ENCODE measurements at regions not wholly inside any gene's neighbourhood (a gene's known extent, or its start where the extent isn't known, plus 50 kb on each side); places are given as distances from the start of the nearest gene placed in this dataset.

DNA sequence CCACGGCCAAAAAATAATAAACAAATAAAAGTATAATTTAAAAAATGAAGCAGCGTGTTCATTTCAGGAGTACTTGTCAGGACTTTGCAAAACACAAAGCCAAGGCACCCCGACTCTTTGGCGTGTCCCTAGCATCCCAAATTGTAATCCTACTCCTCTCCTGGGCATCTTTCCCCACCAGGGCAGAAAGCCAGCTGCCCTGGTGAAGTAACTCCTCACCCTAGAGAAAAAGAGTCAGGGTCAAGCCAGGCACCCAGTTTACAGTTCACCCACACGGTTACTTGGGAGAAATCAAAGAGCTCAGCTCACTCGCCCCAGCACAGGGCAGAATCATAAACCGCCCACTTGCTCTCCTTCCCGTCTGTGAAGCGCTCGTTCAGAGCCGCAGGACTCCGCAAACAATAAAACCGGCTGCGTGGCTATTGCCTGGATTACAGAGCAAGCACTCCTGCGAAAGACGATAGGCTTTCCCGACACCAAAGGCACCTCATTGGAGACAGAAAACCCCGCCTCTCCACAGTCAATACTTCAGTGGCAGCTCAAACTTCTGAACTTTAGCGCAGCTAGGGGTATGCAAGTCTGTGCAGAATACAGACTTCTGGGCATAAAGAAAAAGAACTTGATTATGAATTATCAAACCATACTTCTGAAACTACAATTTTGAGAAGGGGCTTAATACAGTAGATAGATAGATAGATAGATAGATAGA lies 73.0 kb upstream of the NHSL1 start (continued):
- TF ChIP-seq ZNF596 (tag by site-specific recombination; IDR thresholded peaks at IDR 0.05) (peak; percentile 53), ZNF776 (tag by site-specific recombination; IDR thresholded peaks at IDR 0.05; ENCODE audit: borderline replicate concordance) (no peak), ZFP37 (tag by site-specific recombination; IDR thresholded peaks at IDR 0.05) (0 out of 2 replicates have a peak, but pooled peaks have one; percentile 16), SP7 (tag by site-specific recombination; IDR thresholded peaks at IDR 0.05) (peak; percentile 61; the same call in 1 of the 2 replicates), OSR2 (tag by site-specific recombination; IDR thresholded peaks at IDR 0.05) (peak; percentile 21; the same call in 1 of the 2 replicates), ZNF223 (tag by site-specific recombination; IDR thresholded peaks at IDR 0.05) (no peak)

DNA sequence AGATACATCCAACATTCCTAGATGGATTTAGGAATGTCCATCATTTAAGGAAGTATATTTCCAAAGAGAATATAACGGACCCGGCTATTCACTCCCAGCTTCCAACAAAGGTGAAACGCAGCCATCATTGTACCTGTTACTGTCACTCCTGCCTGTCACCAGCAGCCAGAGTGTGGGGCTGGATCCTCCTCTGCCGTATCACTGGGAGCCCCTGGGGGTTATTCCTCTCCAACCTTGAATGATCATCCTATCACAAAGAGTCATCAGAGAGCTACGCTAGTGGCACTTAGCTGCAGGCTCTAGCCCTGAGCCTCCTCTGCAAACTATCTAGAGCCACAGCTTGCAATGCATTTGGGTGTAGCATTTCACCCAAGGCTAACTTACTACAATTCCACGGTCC lies 73.6 kb upstream of the NHSL1 start:
- H3K4me3 ChIP-seq (ENCODE audit: low read depth, low read length): no peak overlapping the region
- ChIA-PET POLR2A (interaction anchor here (1.6 kb wide), 2 partner anchors 8 to 16 kb away, joined by 3 read pairs; no protein-coding TSS in a partner anchor), CTCF (interaction anchor here (0.9 to 4.8 kb wide), 3 partner anchors 18 to 193 kb away, joined by 3 to 40 read pairs (median 3); no protein-coding TSS in a partner anchor)
- TF ChIP-seq ZNF24 (tag by site-specific recombination; IDR thresholded peaks at IDR 0.05) (no peak), ZNF223 (tag by site-specific recombination; IDR thresholded peaks at IDR 0.05) (no peak), ZNF112 (tag by site-specific recombination; IDR thresholded peaks at IDR 0.05) (no peak), ZNF549 (tag by site-specific recombination; IDR thresholded peaks at IDR 0.05) (no peak), ZNF292 (tag by site-specific recombination; IDR thresholded peaks at IDR 0.05; ENCODE audit: borderline replicate concordance, low read depth) (no peak), ZNF658 (tag by site-specific recombination; IDR thresholded peaks at IDR 0.05) (no peak), KLF16 (tag by site-specific recombination; IDR thresholded peaks at IDR 0.05) (no peak), ZNF37A (tag by site-specific recombination; IDR thresholded peaks at IDR 0.05) (no peak), ZNF426 (tag by site-specific recombination; IDR thresholded peaks at IDR 0.05) (no peak), ZBTB20 (tag by site-specific recombination; IDR thresholded peaks at IDR 0.05) (0 out of 2 replicates have a peak, but pooled peaks have one; percentile 30)
- TF ChIP-seq, protein P1, sequence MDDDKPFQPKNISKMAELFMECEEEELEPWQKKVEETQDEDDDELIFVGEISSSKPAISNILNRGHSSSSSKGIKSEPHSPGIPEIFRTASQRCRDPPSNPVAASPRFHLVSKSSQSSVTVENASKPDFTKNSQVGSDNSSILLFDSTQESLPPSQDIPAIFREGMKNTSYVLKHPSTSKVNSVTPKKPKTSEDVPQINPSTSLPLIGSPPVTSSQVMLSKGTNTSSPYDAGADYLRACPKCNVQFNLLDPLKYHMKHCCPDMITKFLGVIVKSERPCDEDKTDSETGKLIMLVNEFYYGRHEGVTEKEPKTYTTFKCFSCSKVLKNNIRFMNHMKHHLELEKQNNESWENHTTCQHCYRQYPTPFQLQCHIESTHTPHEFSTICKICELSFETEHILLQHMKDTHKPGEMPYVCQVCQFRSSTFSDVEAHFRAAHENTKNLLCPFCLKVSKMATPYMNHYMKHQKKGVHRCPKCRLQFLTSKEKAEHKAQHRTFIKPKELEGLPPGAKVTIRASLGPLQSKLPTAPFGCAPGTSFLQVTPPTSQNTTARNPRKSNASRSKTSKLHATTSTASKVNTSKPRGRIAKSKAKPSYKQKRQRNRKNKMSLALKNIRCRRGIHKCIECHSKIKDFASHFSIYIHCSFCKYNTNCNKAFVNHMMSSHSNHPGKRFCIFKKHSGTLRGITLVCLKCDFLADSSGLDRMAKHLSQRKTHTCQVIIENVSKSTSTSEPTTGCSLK (tag by site-specific recombination; IDR thresholded peaks at IDR 0.05): no peak
- TF ChIP-seq, protein P2, sequence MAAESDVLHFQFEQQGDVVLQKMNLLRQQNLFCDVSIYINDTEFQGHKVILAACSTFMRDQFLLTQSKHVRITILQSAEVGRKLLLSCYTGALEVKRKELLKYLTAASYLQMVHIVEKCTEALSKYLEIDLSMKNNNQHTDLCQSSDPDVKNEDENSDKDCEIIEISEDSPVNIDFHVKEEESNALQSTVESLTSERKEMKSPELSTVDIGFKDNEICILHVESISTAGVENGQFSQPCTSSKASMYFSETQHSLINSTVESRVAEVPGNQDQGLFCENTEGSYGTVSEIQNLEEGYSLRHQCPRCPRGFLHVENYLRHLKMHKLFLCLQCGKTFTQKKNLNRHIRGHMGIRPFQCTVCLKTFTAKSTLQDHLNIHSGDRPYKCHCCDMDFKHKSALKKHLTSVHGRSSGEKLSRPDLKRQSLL (tag by site-specific recombination; IDR thresholded peaks at IDR 0.05): peak; percentile 48; the same call in 1 of the 2 replicates
- no peak overlapping the region for H3K27ac ChIP-seq (ENCODE audit: extremely low read depth, low read depth, low read length)
- H3K9me3 ChIP-seq (ENCODE audit: control insufficient read depth, insufficient read depth, low read depth, low read length): no peaks in the 10 kb centered on the region
- peaks cover 32% of the 10 kb centered on the region for H3K4me1 ChIP-seq (ENCODE audit: control insufficient read depth, insufficient read depth, low read length)
- no peaks in the 10 kb centered on the region for H3K36me3 ChIP-seq (ENCODE audit: control insufficient read depth in 2 of 2, insufficient read depth in 1 of 2, low read length in 2 of 2)

DNA sequence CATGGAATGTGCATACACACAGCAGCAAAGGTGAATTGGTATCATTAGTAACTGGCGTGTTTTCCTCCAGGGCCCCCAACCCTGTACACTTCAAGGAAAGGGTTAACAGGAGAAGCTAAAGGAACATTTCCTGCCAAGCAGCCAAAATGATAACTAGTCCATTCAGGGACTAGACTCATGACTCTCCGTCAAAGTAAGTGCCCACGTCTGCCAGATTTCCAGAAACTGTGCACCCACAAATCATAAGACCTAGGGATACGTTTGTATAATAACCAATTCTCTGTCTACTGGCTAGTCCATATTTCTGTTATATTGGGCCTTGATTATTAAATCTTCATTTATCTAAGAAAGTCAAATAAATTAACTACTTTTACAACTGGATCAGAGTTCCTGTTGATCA lies 76.0 kb upstream of the NHSL1 start:
- Histone ChIP-seq H3K27ac (ENCODE audit: extremely low read depth, low read depth, low read length) (no peak overlapping the region), H3K36me3 (ENCODE audit: control insufficient read depth in 2 of 2, insufficient read depth in 1 of 2, low read length in 2 of 2) (no peaks in the 10 kb centered on the region), H3K4me1 (ENCODE audit: control insufficient read depth, insufficient read depth, low read length) (peaks cover 32% of the 10 kb centered on the region), H3K9me3 (ENCODE audit: control insufficient read depth, insufficient read depth, low read depth, low read length) (no peaks in the 10 kb centered on the region), H3K4me3 (ENCODE audit: low read depth, low read length) (no peak overlapping the region)
- CTCF ChIA-PET: interaction anchor here (0.7 to 4.8 kb wide), 2 partner anchors 15 to 194 kb away, joined by 3 to 40 read pairs; no protein-coding TSS in a partner anchor
- POLR2A ChIA-PET: no interaction called here
- TF ChIP-seq ZNF529 (tag by site-specific recombination; IDR thresholded peaks at IDR 0.05; ENCODE audit: insufficient replicate concordance) (no peak), ZNF239 (tag by site-specific recombination; IDR thresholded peaks at IDR 0.05) (no peak), ZNF394 (tag by site-specific recombination; IDR thresholded peaks at IDR 0.05; ENCODE audit: borderline replicate concordance) (no peak), ZNF169 (tag by site-specific recombination; IDR thresholded peaks at IDR 0.05) (no peak), SETDB1 (IDR thresholded peaks at IDR 0.05; ENCODE audit: insufficient read length, low read length) (no peak), ZNF341 (tag by site-specific recombination; IDR thresholded peaks at IDR 0.05; ENCODE audit: low read depth) (no peak), ZNF202 (tag by site-specific recombination; IDR thresholded peaks at IDR 0.05; ENCODE audit: borderline replicate concordance) (no peak), ZNF560 (tag by site-specific recombination; IDR thresholded peaks at IDR 0.05; ENCODE audit: borderline replicate concordance) (no peak), FEZF1 (tag by site-specific recombination; IDR thresholded peaks at IDR 0.05) (no peak), ZSCAN23 (tag by site-specific recombination; IDR thresholded peaks at IDR 0.05) (no peak), ZNF292 (tag by site-specific recombination; IDR thresholded peaks at IDR 0.05; ENCODE audit: borderline replicate concordance, low read depth) (no peak)
- TF ChIP-seq, protein P3, sequence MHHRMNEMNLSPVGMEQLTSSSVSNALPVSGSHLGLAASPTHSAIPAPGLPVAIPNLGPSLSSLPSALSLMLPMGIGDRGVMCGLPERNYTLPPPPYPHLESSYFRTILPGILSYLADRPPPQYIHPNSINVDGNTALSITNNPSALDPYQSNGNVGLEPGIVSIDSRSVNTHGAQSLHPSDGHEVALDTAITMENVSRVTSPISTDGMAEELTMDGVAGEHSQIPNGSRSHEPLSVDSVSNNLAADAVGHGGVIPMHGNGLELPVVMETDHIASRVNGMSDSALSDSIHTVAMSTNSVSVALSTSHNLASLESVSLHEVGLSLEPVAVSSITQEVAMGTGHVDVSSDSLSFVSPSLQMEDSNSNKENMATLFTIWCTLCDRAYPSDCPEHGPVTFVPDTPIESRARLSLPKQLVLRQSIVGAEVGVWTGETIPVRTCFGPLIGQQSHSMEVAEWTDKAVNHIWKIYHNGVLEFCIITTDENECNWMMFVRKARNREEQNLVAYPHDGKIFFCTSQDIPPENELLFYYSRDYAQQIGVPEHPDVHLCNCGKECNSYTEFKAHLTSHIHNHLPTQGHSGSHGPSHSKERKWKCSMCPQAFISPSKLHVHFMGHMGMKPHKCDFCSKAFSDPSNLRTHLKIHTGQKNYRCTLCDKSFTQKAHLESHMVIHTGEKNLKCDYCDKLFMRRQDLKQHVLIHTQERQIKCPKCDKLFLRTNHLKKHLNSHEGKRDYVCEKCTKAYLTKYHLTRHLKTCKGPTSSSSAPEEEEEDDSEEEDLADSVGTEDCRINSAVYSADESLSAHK (tag by site-specific recombination; IDR thresholded peaks at IDR 0.05): no peak

Data from HEK293 (cell line).